ENCODE measurements at regions not wholly inside any gene's neighbourhood (a gene's known extent, or its start where the extent isn't known, plus 50 kb on each side); places are given as distances from the start of the nearest gene placed in this dataset.

GRCh38 chr2:59947209-59947608 is 606.2 kb downstream of the BCL11A start:
- H3K27me3 ChIP-seq (ENCODE audit: control insufficient read depth, insufficient read depth, low read length, poor library complexity, severe bottlenecking): no peaks in the 10 kb centered on the region
- Mint-ChIP-seq H3K4me3 (no peak overlapping the region), H3K27ac (no peak overlapping the region), H3K9me3 (no peaks in the 10 kb centered on the region), H3K36me3 (ENCODE audit: low read depth) (no peaks in the 10 kb centered on the region), H3K27me3 (ENCODE audit: insufficient read depth) (peaks cover 3% of the 10 kb centered on the region), H3K4me1 (no peaks in the 10 kb centered on the region)
- H3K9me3 ChIP-seq (ENCODE audit: control insufficient read depth, low read length): no peaks in the 10 kb centered on the region
- DNase-seq: no peak
- TF ChIP-seq, protein P1, sequence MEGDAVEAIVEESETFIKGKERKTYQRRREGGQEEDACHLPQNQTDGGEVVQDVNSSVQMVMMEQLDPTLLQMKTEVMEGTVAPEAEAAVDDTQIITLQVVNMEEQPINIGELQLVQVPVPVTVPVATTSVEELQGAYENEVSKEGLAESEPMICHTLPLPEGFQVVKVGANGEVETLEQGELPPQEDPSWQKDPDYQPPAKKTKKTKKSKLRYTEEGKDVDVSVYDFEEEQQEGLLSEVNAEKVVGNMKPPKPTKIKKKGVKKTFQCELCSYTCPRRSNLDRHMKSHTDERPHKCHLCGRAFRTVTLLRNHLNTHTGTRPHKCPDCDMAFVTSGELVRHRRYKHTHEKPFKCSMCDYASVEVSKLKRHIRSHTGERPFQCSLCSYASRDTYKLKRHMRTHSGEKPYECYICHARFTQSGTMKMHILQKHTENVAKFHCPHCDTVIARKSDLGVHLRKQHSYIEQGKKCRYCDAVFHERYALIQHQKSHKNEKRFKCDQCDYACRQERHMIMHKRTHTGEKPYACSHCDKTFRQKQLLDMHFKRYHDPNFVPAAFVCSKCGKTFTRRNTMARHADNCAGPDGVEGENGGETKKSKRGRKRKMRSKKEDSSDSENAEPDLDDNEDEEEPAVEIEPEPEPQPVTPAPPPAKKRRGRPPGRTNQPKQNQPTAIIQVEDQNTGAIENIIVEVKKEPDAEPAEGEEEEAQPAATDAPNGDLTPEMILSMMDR (conservative IDR thresholded peaks at IDR 0.05): no peak
- H3K27ac ChIP-seq (ENCODE audit: low read depth, low read length): no peak overlapping the region
- H3K4me1 ChIP-seq (ENCODE audit: control insufficient read depth, insufficient read depth, low read length): no peaks in the 10 kb centered on the region
- no peak overlapping the region for H3K4me3 ChIP-seq (ENCODE audit: low read length)
- WGBS, 2 experiments (ENCODE audit: insufficient coverage in 1 of 2, insufficient read length in 1 of 2): 70 to 80% methylated on average over 2 to 3 of the region's 3 CpGs
- no peaks in the 10 kb centered on the region for H3K36me3 ChIP-seq (ENCODE audit: control insufficient read depth, insufficient read depth, low read length)
- H3K9ac ChIP-seq (ENCODE audit: extremely low read depth, low read length, poor library complexity, severe bottlenecking): no peak overlapping the region

- Histone ChIP-seq H3K9ac (ENCODE audit: extremely low read depth, low read length, poor library complexity, severe bottlenecking) (no peak overlapping the region), H3K9me3 (ENCODE audit: control insufficient read depth, low read length) (no peaks in the 10 kb centered on the region), H3K4me1 (ENCODE audit: control insufficient read depth, insufficient read depth, low read length) (no peaks in the 10 kb centered on the region), H3K4me3 (ENCODE audit: low read length) (no peak overlapping the region), H3K27me3 (ENCODE audit: control insufficient read depth, insufficient read depth, low read length, poor library complexity, severe bottlenecking) (no peaks in the 10 kb centered on the region), H3K27ac (ENCODE audit: low read depth, low read length) (no peak overlapping the region), H3K36me3 (ENCODE audit: control insufficient read depth, insufficient read depth, low read length) (no peaks in the 10 kb centered on the region)
- Mint-ChIP-seq H3K27ac (no peak overlapping the region), H3K36me3 (ENCODE audit: low read depth) (no peaks in the 10 kb centered on the region), H3K27me3 (ENCODE audit: insufficient read depth) (no peaks in the 10 kb centered on the region), H3K4me3 (no peak overlapping the region), H3K9me3 (no peaks in the 10 kb centered on the region), H3K4me1 (no peaks in the 10 kb centered on the region)
- 96% methylated on average over 3 of the region's 3 CpGs; no CpG with 5 or more reads in 1 of the 2 experiments for WGBS, 2 experiments (ENCODE audit: insufficient coverage in 1 of 2, insufficient read length in 1 of 2)
- no peak for DNase-seq
- TF ChIP-seq, protein P1 (conservative IDR thresholded peaks at IDR 0.05): no peak
Observed at GRCh38 chr2:59939236-59939635, 614.2 kb downstream of the BCL11A start.

- DNase-seq: no peak
- Histone ChIP-seq H3K4me1 (ENCODE audit: control insufficient read depth, insufficient read depth, low read length) (no peaks in the 10 kb centered on the region), H3K9me3 (ENCODE audit: control insufficient read depth, low read length) (no peaks in the 10 kb centered on the region), H3K27ac (ENCODE audit: low read depth, low read length) (no peak overlapping the region), H3K4me3 (ENCODE audit: low read length) (no peak overlapping the region), H3K27me3 (ENCODE audit: control insufficient read depth, insufficient read depth, low read length, poor library complexity, severe bottlenecking) (no peaks in the 10 kb centered on the region), H3K9ac (ENCODE audit: extremely low read depth, low read length, poor library complexity, severe bottlenecking) (no peak overlapping the region), H3K36me3 (ENCODE audit: control insufficient read depth, insufficient read depth, low read length) (no peaks in the 10 kb centered on the region)
- H3K27ac Mint-ChIP-seq: no peak overlapping the region
- H3K4me1 Mint-ChIP-seq: no peaks in the 10 kb centered on the region
- H3K4me3 Mint-ChIP-seq: no peak overlapping the region
- H3K9me3 Mint-ChIP-seq: no peaks in the 10 kb centered on the region
- WGBS, 2 experiments (ENCODE audit: insufficient coverage in 1 of 2, insufficient read length in 1 of 2): 78% methylated on average over 2 of the region's 2 CpGs; no CpG with 5 or more reads in 1 of the 2 experiments
- no peaks in the 10 kb centered on the region for H3K27me3 Mint-ChIP-seq (ENCODE audit: insufficient read depth)
- TF ChIP-seq, protein P1 (conservative IDR thresholded peaks at IDR 0.05): no peak
- no peaks in the 10 kb centered on the region for H3K36me3 Mint-ChIP-seq (ENCODE audit: low read depth)
Observed at GRCh38 chr2:59938181-59938580, 615.3 kb downstream of the BCL11A start.

Measured in endodermal cell (in vitro differentiated cells).